K562 (cell line): ENCODE measurements at regions not wholly inside any gene's neighbourhood (a gene's known extent, or its start where the extent isn't known, plus 50 kb on each side); places are given as distances from the start of the nearest gene placed in this dataset.

ENCODE experiments used
- ARID1B ChIP-seq: fragments of 450-650 bp; IDR thresholded peaks from 2 replicates; pipeline ENCODE4 v1.6.1; 2016; ENCODE audit warnings: antibody characterized with exemption, mild to moderate bottlenecking, inconsistent platforms
- CCAR2 ChIP-seq: fragments of 200-400 bp; formaldehyde crosslinking; IDR thresholded peaks from 2 replicates; pipeline ENCODE4 v1.6.1; 2017; ENCODE audit warnings: mild to moderate bottlenecking, low read depth, low read length
- CREB3 ChIP-seq: fragments of 450-650 bp; conservative IDR thresholded peaks from 2 replicates; pipeline ENCODE4 v1.6.1; 2016; ENCODE audit warnings: missing genetic modification characterization, low read depth, mild to moderate bottlenecking, missing compliant biosample characterization, moderate library complexity
- KLF13 ChIP-seq: fragments of 450-650 bp; IDR thresholded peaks from 2 replicates; pipeline ENCODE4 v1.6.1; 2016; ENCODE audit warnings: missing genetic modification characterization, low read depth, mild to moderate bottlenecking, missing compliant biosample characterization, moderate library complexity, borderline replicate concordance
- NR2C1 ChIP-seq, 2 experiments: fragments of 450-650 bp; IDR thresholded peaks; 2 replicates each; pipeline ENCODE4 v1.6.1; 2017; ENCODE audit warnings: mild to moderate bottlenecking in 2 of 2, antibody characterized with exemption in 1 of 2, inconsistent platforms in 1 of 2, missing compliant biosample characterization in 1 of 2, missing genetic modification characterization in 1 of 2
- POLR2AphosphoS5 ChIP-seq: IDR thresholded peaks from 2 replicates; pipeline ENCODE4 v1.6.1; 2011; ENCODE audit warnings: mild to moderate bottlenecking, low read depth, low read length, moderate library complexity; ENCODE audit not compliant: control insufficient read depth, insufficient read depth
- TRIM24 ChIP-seq, 2 experiments: fragments of 450-650 bp; IDR thresholded peaks; 2 replicates each; pipeline ENCODE4 v1.6.1; 2016
- ZNF274 ChIP-seq: IDR thresholded peaks from 2 replicates; pipeline ENCODE4 v1.6.1; 2011; ENCODE audit warnings: low read depth, mild to moderate bottlenecking, low read length, moderate library complexity, borderline replicate concordance
- ZNF561 ChIP-seq: fragments of 450-650 bp; formaldehyde crosslinking; conservative IDR thresholded peaks from 2 replicates; pipeline ENCODE4 v1.4.0; 2020; ENCODE audit warnings: mild to moderate bottlenecking, moderate library complexity
- TF ChIP-seq, protein P1 (sequence below): fragments of 150-350 bp; conservative IDR thresholded peaks from 2 replicates; pipeline ENCODE4 v1.6.1; 2014; ENCODE audit warnings: low read length
- TF ChIP-seq, protein P2 (sequence below): fragments of 250-450 bp; sonication (Bioruptor Pico); IDR thresholded peaks from 2 replicates; pipeline ENCODE4 v1.5.0; 2020; ENCODE audit warnings: mild to moderate bottlenecking, borderline replicate concordance

- TF ChIP-seq, protein P1, sequence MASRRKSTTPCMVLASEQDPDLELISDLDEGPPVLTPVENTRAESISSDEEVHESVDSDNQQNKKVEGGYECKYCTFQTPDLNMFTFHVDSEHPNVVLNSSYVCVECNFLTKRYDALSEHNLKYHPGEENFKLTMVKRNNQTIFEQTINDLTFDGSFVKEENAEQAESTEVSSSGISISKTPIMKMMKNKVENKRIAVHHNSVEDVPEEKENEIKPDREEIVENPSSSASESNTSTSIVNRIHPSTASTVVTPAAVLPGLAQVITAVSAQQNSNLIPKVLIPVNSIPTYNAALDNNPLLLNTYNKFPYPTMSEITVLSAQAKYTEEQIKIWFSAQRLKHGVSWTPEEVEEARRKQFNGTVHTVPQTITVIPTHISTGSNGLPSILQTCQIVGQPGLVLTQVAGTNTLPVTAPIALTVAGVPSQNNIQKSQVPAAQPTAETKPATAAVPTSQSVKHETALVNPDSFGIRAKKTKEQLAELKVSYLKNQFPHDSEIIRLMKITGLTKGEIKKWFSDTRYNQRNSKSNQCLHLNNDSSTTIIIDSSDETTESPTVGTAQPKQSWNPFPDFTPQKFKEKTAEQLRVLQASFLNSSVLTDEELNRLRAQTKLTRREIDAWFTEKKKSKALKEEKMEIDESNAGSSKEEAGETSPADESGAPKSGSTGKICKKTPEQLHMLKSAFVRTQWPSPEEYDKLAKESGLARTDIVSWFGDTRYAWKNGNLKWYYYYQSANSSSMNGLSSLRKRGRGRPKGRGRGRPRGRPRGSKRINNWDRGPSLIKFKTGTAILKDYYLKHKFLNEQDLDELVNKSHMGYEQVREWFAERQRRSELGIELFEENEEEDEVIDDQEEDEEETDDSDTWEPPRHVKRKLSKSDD: no peak
- TF ChIP-seq CREB3 (tag) (no peak), CCAR2 (no peak), TRIM24 (IDR thresholded peaks at IDR 0.05) (no peak), ARID1B (no peak), ZNF274 (no peak), NR2C1 (IDR thresholded peaks at IDR 0.05) (no peak), NR2C1 (tag; IDR thresholded peaks at IDR 0.05) (no peak), ZNF561 (CRISPR knock-in tag) (no peak), KLF13 (no peak), POLR2AphosphoS5 (no peak)
- TF ChIP-seq, protein P2, sequence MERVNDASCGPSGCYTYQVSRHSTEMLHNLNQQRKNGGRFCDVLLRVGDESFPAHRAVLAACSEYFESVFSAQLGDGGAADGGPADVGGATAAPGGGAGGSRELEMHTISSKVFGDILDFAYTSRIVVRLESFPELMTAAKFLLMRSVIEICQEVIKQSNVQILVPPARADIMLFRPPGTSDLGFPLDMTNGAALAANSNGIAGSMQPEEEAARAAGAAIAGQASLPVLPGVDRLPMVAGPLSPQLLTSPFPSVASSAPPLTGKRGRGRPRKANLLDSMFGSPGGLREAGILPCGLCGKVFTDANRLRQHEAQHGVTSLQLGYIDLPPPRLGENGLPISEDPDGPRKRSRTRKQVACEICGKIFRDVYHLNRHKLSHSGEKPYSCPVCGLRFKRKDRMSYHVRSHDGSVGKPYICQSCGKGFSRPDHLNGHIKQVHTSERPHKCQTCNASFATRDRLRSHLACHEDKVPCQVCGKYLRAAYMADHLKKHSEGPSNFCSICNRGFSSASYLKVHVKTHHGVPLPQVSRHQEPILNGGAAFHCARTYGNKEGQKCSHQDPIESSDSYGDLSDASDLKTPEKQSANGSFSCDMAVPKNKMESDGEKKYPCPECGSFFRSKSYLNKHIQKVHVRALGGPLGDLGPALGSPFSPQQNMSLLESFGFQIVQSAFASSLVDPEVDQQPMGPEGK (CRISPR knock-in tag): no peak
Measured at GRCh38 chr11:112831041-112831440, 130.2 kb upstream of the NCAM1 start (continued).
